Activated naive CD4-positive, alpha-beta T cell treated with anti-CD3 and anti-CD28 coated beads for 36 hours (primary cell): ENCODE measurements at regions not wholly inside any gene's neighbourhood (a gene's known extent, or its start where the extent isn't known, plus 50 kb on each side); places are given as distances from the start of the nearest gene placed in this dataset.
"Not testable (repeated sequence)": the region's sequence is repeated elsewhere in the genome, so short reads cannot be mapped to it uniquely, and the experiment has no call there.

Experiments used
- CTCF ChIA-PET: fragments of 350-600 bp; sonication (Branson Sonifier 250); formaldehyde crosslinking; loops from one replicate; lab custom pipeline; 2021; ENCODE audit warnings: antibody characterized with exemption; lab: Charles Lee
- DNase-seq: peaks from one replicate; pipeline ENCODE4 v3.0.0-alpha.2; 2020
- H3K27ac Mint-ChIP-seq: one replicate; pipeline ENCODE4 v1.8.0; 2021; ENCODE audit warnings: mild to moderate bottlenecking, mixed read lengths
- H3K27me3 Mint-ChIP-seq: one replicate; pipeline ENCODE4 v1.8.0; 2021; ENCODE audit warnings: low read depth, mixed read lengths
- H3K36me3 Mint-ChIP-seq: one replicate; pipeline ENCODE4 v1.8.0; 2021; ENCODE audit warnings: low read depth, mixed read lengths
- H3K4me1 Mint-ChIP-seq: one replicate; pipeline ENCODE4 v1.8.0; 2021; ENCODE audit warnings: low read depth, mixed read lengths
- H3K4me3 Mint-ChIP-seq: one replicate; pipeline ENCODE4 v1.8.0; 2021; ENCODE audit warnings: mild to moderate bottlenecking, moderate library complexity, mixed read lengths
- H3K9me3 Mint-ChIP-seq: one replicate; pipeline ENCODE4 v1.8.0; 2021; ENCODE audit warnings: mixed read lengths
- intact Hi-C: fragments of 100-400 bp; cut with micrococcal nuclease; formaldehyde crosslinking; loops from one replicate; pipeline ENCODE4 v1.15.1; 2023

- CTCF ChIA-PET: no interaction called here
- no peaks in the 10 kb centered on the region for H3K4me1 Mint-ChIP-seq
- H3K27me3 Mint-ChIP-seq: no peaks in the 10 kb centered on the region
- H3K36me3 Mint-ChIP-seq: no peaks in the 10 kb centered on the region
- H3K27ac Mint-ChIP-seq: no peak overlapping the region
- intact Hi-C loops: no loop called here
- no peak overlapping the region for H3K4me3 Mint-ChIP-seq
- no peak for DNase-seq
- no peaks in the 10 kb centered on the region for H3K9me3 Mint-ChIP-seq
These were observed 58.2 kb downstream of the RPRM start for GRCh38 chr2:153420394-153420793.

- no peak overlapping the region for H3K4me3 Mint-ChIP-seq
- no peaks in the 10 kb centered on the region for H3K4me1 Mint-ChIP-seq
- no peak overlapping the region for H3K27ac Mint-ChIP-seq
- no peaks in the 10 kb centered on the region for H3K27me3 Mint-ChIP-seq
- intact Hi-C loops: no loop called here
- CTCF ChIA-PET: no interaction called here
- no peak for DNase-seq
- no peaks in the 10 kb centered on the region for H3K9me3 Mint-ChIP-seq
- no peaks in the 10 kb centered on the region for H3K36me3 Mint-ChIP-seq
These were observed 61.5 kb downstream of the RPRM start for GRCh38 chr2:153417077-153417476.

- H3K27me3 Mint-ChIP-seq: no peaks in the 10 kb centered on the region
- H3K36me3 Mint-ChIP-seq: no peaks in the 10 kb centered on the region
- no peak overlapping the region for H3K4me3 Mint-ChIP-seq
- H3K9me3 Mint-ChIP-seq: no peaks in the 10 kb centered on the region
- CTCF ChIA-PET: no interaction called here
- intact Hi-C loops: no loop called here
- no peak overlapping the region for H3K27ac Mint-ChIP-seq
- H3K4me1 Mint-ChIP-seq: no peaks in the 10 kb centered on the region
- DNase-seq: no peak
These were observed 62.5 kb downstream of the RPRM start for GRCh38 chr2:153416071-153416470.

GRCh38 chr2:153408710-153409385, 69.7 kb downstream of the RPRM start:
- H3K27me3 Mint-ChIP-seq: no peaks in the 10 kb centered on the region
- H3K9me3 Mint-ChIP-seq: no peaks in the 10 kb centered on the region
- H3K36me3 Mint-ChIP-seq: no peaks in the 10 kb centered on the region
- CTCF ChIA-PET: no interaction called here
- no peak overlapping the region for H3K27ac Mint-ChIP-seq
- intact Hi-C loops: no loop called here
- no peak overlapping the region for H3K4me3 Mint-ChIP-seq
- DNase-seq: no peak
- H3K4me1 Mint-ChIP-seq: no peaks in the 10 kb centered on the region

- Mint-ChIP-seq H3K27me3 (no peaks in the 10 kb centered on the region), H3K9me3 (no peaks in the 10 kb centered on the region), H3K4me3 (no peak overlapping the region), H3K36me3 (no peaks in the 10 kb centered on the region), H3K27ac (no peak overlapping the region), H3K4me1 (no peaks in the 10 kb centered on the region)
- CTCF ChIA-PET: no interaction called here
- intact Hi-C loops: no loop called here
- no peak for DNase-seq
These were observed 73.4 kb downstream of the RPRM start for GRCh38 chr2:153405196-153405595.

DNA sequence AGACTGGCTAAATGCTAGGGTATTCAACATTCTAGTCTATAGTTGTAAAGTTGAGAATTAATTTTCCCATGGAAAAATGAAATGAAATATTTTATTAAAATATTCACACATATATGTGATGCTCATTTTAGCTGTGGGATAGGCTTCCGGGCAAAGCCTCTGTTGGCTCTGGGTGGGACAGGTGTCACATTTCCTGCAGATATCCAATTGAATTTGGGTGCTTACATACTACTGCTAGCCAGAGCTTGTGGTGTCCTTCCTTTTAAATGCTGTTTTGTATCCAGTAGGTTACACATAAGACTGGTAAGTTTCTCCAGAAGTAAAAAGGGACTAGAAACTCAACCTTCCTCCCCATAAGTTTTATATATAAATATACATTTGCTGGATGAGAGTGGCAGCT, 73.8 kb downstream of the RPRM start:
- Mint-ChIP-seq H3K27me3 (no peaks in the 10 kb centered on the region), H3K9me3 (no peaks in the 10 kb centered on the region), H3K27ac (no peak overlapping the region), H3K4me1 (no peaks in the 10 kb centered on the region), H3K36me3 (no peaks in the 10 kb centered on the region), H3K4me3 (no peak overlapping the region)
- CTCF ChIA-PET: no interaction called here
- intact Hi-C loops: no loop called here
- DNase-seq: no peak

DNA sequence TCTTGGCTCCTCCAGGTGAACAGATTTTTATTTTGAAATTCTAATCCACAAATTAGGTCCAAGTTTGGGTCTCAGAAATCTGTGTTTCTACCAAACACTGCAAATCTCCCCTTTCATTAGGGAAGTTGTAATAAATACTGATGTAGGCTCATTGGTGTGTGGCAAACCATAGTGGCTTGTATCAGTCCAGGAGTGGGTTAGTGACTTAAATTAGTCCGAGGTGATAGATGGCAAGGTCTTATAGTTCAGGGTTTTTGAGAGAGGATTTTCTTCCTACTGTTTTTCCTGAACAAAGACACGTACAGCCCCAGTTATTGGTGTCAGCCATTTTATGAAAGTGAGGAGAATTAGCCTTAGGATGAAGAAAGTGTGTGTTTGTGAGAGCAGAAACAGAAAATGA, 74.6 kb downstream of the RPRM start:
- CTCF ChIA-PET: no interaction called here
- intact Hi-C loops: no loop called here
- Mint-ChIP-seq H3K27me3 (no peaks in the 10 kb centered on the region), H3K4me3 (no peak overlapping the region), H3K27ac (no peak overlapping the region), H3K36me3 (no peaks in the 10 kb centered on the region), H3K9me3 (no peaks in the 10 kb centered on the region), H3K4me1 (no peaks in the 10 kb centered on the region)
- no peak for DNase-seq

GRCh38 chr2:153403352-153403751, 75.2 kb downstream of the RPRM start:
- H3K27me3 Mint-ChIP-seq, H3K4me1 Mint-ChIP-seq, H3K27ac Mint-ChIP-seq, H3K36me3 Mint-ChIP-seq, H3K4me3 Mint-ChIP-seq, H3K9me3 Mint-ChIP-seq, CTCF ChIA-PET, intact Hi-C loops, DNase-seq: not testable (repeated sequence)

GRCh38 chr2:153394686-153395085, 83.9 kb downstream of the RPRM start:
- Mint-ChIP-seq H3K27me3 (no peaks in the 10 kb centered on the region), H3K27ac (no peak overlapping the region), H3K9me3 (peaks cover 6% of the 10 kb centered on the region), H3K4me1 (no peaks in the 10 kb centered on the region), H3K4me3 (no peak overlapping the region), H3K36me3 (no peaks in the 10 kb centered on the region)
- DNase-seq: no peak
- intact Hi-C loops: no loop called here
- CTCF ChIA-PET: no interaction called here

GRCh38 chr2:153394247-153394646, 84.3 kb downstream of the RPRM start:
- DNase-seq: no peak
- Mint-ChIP-seq H3K4me1 (no peaks in the 10 kb centered on the region), H3K36me3 (no peaks in the 10 kb centered on the region), H3K27ac (no peak overlapping the region), H3K4me3 (no peak overlapping the region), H3K9me3 (peaks cover 6% of the 10 kb centered on the region), H3K27me3 (no peaks in the 10 kb centered on the region)
- intact Hi-C loops: no loop called here
- CTCF ChIA-PET: no interaction called here

- CTCF ChIA-PET: interaction anchor here (1.0 kb wide), 1 partner anchor 18 kb away, joined by 3 read pairs; no protein-coding TSS in a partner anchor
- Mint-ChIP-seq H3K4me1 (no peaks in the 10 kb centered on the region), H3K27ac (no peak overlapping the region), H3K27me3 (no peaks in the 10 kb centered on the region), H3K4me3 (no peak overlapping the region), H3K9me3 (peaks cover 6% of the 10 kb centered on the region), H3K36me3 (no peaks in the 10 kb centered on the region)
- intact Hi-C loops: no loop called here
- no peak for DNase-seq
These were observed 85.0 kb downstream of the RPRM start for GRCh38 chr2:153393518-153393917.

- H3K27ac Mint-ChIP-seq: no peak overlapping the region
- intact Hi-C loops: no loop called here
- DNase-seq: no peak
- peaks cover 2% of the 10 kb centered on the region for H3K27me3 Mint-ChIP-seq
- H3K9me3 Mint-ChIP-seq: peaks cover 4% of the 10 kb centered on the region
- no peaks in the 10 kb centered on the region for H3K4me1 Mint-ChIP-seq
- no peaks in the 10 kb centered on the region for H3K36me3 Mint-ChIP-seq
- H3K4me3 Mint-ChIP-seq: no peak overlapping the region
- CTCF ChIA-PET: no interaction called here
These were observed 87.4 kb downstream of the RPRM start for GRCh38 chr2:153391131-153391530.

DNA sequence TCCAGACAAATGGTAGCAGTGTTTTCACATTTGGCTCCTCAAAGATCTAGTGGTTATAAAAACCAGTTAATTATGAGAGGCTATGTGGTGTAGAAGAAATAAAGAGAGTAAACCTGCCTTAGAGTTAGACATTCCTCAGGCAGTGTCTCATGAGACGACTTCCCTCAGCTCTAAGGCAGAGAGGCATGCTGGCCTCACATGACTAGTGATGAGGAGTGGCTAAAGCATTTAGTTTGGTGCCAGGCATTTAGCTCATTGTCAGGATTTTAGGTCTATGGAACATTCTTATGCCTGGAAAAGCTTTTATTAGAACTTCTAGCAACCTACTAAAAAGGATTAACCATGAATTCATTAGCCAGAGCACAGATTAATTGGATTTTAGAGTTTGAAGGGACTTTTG, 90.3 kb downstream of the RPRM start:
- Mint-ChIP-seq H3K27ac (no peak overlapping the region), H3K4me1 (no peaks in the 10 kb centered on the region), H3K27me3 (peaks cover 3% of the 10 kb centered on the region), H3K36me3 (no peaks in the 10 kb centered on the region), H3K4me3 (no peak overlapping the region), H3K9me3 (peaks cover 5% of the 10 kb centered on the region)
- CTCF ChIA-PET: no interaction called here
- DNase-seq: no peak
- intact Hi-C loops: no loop called here
